Activated CD8-positive, alpha-beta memory T cell treated with anti-CD3 and anti-CD28 coated beads, Interleukin-2, amount 50 U/mL, for 48 hours (primary cell): ENCODE measurements at regions not wholly inside any gene's neighbourhood (a gene's known extent, or its start where the extent isn't known, plus 50 kb on each side); places are given as distances from the start of the nearest gene placed in this dataset.
"Not testable (repeated sequence)": the region's sequence is repeated elsewhere in the genome, so short reads cannot be mapped to it uniquely, and the experiment has no call there.

ENCODE experiments used
- DNase-seq: peaks from one replicate; pipeline ENCODE4 v3.0.0-alpha.2; 2020

DNA sequence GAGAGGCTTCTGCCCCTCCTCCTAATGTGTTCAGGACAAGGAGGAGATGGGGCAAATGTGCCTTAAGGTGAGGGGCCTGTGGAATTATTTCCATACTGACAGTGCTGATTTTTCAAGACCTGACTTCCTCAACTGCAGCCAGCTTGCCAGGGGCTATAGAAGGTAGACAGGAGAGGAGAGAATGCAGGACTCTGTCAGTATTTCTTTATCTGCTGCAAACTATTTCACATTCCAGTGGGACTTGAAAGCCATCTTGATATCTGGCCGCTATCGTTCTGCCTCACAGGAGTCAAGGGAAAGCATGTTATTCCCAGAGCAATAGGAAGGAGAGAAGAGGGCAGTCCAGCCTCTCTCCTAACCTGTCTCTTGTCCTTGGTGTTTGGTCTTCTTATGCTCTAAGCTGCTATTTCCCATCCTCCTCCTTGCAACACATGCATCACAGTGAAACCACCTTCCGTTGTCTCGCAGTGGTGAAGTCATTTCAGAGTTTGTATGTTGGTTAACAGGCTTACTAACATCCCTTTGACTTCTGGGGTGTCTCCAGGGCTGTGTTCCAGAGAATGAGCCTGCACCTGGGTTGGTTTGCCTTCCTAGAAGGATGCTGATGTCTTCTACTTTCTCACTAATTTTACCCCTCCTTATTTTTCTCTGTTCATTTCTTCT is 95.1 kb upstream of the MRPS22 start:
- no peak for DNase-seq

- no peak for DNase-seq
Observed at GRCh38 chr3:139251529-139251928, 92.3 kb upstream of the MRPS22 start.

- no peak for DNase-seq
Observed at GRCh38 chr3:139252719-139253118, 91.1 kb upstream of the MRPS22 start.

DNA sequence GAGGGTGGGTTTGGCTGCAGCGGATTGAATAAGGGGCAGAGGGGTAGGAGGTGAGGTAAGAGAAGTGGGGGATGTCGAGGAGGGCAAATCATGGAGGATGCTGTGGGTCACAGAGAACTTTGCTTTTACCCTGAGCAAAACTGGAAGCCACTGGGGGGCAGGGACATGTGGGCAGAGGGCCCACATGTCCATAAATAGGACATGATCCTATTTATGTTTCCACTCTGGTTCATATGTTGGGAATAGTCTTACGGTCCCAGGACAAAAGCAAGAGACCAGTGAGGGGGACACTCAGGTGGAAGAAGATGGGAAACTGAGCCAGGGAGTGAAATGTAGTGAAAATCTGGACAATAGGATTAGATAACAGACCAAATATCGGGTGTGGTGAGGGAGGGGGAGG is 85.5 kb upstream of the MRPS22 start:
- no peak for DNase-seq

GRCh38 chr3:139259398-139259797 is 84.4 kb upstream of the MRPS22 start:
- no peak for DNase-seq

- DNase-seq, result no peak
Observed at GRCh38 chr3:139260041-139260486, 83.8 kb upstream of the MRPS22 start.

GRCh38 chr3:139260793-139261736 is 82.8 kb upstream of the MRPS22 start:
- DNase-seq, result no peak

GRCh38 chr3:139261754-139262586 is 81.8 kb upstream of the MRPS22 start:
- DNase-seq, result no peak

DNA sequence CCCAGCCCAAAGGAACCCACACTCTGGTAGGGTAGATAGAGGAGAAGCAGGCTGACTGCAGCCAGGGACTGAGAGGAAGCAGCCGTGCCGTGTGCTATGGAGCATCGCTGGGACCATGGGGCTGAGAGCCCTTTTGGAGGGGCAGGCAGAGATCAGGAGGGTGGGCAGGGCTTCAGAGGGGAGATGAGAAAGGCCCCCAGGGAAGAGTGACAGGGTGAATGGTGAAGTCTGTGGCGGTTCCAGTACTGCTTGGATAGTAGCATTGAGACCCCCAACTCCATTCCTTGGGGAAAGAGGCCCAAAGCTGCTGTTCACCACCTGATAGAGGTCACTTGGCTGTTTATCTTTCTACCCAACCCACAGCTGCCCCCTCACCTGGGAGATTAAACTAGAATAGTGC is 80.0 kb upstream of the MRPS22 start:
- no peak for DNase-seq

- DNase-seq, result no peak
Observed at GRCh38 chr3:139264375-139264774, 79.4 kb upstream of the MRPS22 start.

- no peak for DNase-seq
Observed at GRCh38 chr3:139265131-139266016, 78.4 kb upstream of the MRPS22 start.

GRCh38 chr3:139267300-139268246 is 76.2 kb upstream of the MRPS22 start:
- no peak for DNase-seq

- DNase-seq, result no peak
Observed at GRCh38 chr3:139269984-139270383, 73.8 kb upstream of the MRPS22 start.

DNA sequence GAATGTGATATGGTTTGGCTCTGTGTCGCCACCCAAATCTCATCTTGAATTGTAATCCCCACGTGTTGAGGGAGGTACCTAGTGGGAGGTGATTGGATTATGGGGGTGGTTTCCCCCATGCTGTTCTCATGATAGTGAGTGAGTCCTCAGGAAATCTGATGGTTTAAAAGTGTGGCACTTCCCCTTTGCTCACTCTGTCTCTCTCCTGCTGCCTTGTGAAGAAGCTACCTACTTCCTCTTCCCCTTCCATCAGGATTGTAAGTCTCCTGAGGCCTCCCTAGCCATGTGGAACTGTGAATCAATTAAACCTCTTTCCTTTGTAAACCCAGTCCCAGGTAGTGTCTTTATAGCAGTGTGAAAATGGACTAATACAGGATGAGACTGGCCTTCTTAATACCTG is 73.2 kb upstream of the MRPS22 start:
- DNase-seq, result not testable (repeated sequence)

DNA sequence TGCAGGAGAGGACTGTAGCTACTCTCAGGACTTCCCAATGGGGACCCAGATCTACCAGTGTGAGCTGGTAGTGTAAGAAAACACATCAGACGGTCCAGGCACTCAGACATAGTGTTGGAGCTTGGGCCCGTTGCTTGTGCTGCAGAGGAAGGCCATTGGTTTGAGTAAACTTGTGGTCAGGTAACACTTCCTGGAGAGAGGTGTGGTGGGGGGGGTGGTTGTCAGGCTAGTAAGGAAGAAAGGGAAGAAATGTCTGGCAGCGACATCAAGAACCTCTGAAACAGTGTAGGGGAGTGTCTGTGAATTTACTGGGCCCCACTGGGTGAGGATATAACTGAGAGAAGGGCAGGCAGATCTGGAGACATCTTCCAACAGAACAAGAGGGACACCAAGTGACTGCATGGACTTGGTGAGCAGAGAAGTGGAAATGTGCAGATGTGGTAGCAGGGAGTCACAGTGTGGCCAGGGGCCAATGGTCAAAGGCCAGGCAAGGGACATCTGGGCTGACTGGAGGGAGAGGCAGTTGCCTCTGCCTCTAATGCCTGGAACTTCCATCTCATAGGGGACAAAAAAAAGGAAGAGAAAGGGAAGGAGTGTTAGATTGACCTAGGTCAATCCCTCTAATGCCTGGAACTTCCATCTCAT is 63.7 kb upstream of the MRPS22 start:
- DNase-seq, result no peak

DNA sequence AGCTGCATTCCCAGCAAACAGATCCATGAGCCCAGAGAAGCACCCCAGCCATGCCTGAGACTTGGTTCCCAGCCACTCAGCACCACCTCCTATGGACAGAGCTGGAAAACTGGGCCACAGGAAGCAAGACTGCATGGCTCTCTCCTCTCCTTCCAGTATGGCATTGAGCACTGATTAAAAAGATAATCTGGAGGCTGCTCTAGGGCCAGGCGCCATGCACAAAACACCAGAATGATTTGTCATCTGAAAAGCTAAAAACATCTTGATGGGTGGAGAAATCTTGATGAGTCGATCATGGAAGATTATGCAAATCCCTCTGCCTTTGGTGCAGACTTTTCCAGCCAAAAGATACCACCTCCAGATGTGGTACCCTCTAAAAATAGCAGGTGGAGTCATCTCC is 62.7 kb upstream of the MRPS22 start:
- no peak for DNase-seq

DNA sequence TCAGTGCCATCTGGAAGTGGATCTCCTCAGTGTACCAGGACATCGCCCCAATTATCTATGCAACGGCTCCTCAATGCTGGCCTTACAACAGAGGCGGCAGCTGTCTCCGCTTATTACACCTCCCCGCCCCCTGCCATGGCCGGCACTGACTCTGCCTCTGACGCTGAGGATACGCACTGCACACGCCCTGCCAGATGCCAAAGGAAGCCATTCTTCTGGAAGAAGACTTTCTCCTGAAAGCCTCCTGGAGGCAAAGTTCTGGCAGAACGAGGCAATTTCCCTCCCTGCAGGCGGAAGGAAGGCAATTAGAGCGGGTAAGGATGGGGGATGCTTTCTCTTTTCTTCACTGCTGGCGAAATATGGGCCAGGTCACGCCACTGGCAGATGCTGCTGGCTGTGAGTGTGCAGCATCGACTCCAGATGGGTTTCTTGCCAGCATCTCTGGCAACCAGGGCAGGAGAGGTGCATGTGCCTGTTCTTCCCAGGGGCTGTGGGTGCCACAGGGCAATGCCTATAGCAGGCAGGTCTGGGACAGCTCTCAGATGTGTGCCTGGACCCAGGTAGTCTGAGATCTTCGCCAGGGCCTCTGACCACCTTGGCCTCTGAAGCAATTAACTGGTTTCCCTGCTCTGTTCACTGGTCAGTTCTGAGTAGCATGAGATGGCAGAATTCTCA is 62.2 kb upstream of the MRPS22 start:
- DNase-seq, result no peak

GRCh38 chr3:139283301-139283700 is 60.5 kb upstream of the MRPS22 start:
- no peak for DNase-seq

DNA sequence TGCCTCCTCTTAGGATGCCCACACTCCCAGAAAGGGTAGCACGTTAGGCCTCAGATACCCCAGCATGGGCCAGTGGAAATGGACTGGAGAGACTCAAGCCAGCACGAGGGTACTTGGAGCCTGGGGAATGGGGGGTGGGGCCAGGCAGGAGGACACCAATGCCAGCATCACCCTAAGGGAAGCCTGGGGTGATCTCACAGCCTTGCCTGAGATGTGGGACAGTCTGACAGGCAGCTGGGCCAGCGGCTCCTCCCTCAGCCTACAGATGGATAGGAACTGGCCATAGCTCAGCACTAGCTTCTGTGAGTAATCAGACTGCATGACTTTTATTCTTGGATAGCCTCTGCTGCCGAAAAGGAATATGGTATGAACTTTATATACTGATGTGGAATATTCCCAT is 59.6 kb upstream of the MRPS22 start:
- DNase-seq, result no peak

DNA sequence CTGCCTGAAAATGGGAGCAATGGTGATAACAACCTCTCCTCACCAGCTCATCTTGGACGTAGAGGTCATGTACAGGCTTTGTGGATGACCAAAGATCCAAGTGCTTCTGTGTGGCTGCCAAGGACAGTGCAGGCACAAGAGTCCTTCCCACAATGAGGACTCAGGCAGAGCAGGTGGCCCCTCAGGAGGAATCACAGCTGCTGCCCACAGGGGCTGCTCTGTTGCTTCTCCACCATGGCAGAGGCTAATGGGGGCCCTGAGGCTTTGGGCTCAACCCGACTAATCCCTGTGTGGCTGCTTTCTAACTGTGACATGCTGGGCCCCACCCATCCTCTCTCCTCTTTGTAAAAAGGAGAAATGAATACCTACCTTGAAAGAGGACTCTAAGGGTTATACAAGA is 58.1 kb upstream of the MRPS22 start:
- DNase-seq, result no peak
